ENCODE measurements at regions not wholly inside any gene's neighbourhood (a gene's known extent, or its start where the extent isn't known, plus 50 kb on each side); places are given as distances from the start of the nearest gene placed in this dataset.

GRCh38 chr2:176414641-176415040 lies 145.4 kb downstream of the MTX2 start:
- CTCF ChIA-PET: no interaction called here
- Histone ChIP-seq H3K9me3 (ENCODE audit: control insufficient read depth, insufficient read depth, low read depth, low read length) (no peaks in the 10 kb centered on the region), H3K4me1 (ENCODE audit: control insufficient read depth, insufficient read depth, low read length) (no peaks in the 10 kb centered on the region), H3K27ac (ENCODE audit: low read length) (no peak overlapping the region), H3K36me3 (ENCODE audit: control insufficient read depth, insufficient read depth, low read length) (no peaks in the 10 kb centered on the region), H3K4me3 (ENCODE audit: low read depth in 2 of 2, low read length in 2 of 2) (no peak overlapping the region), H3K27me3 (ENCODE audit: control insufficient read depth, insufficient read depth, low read length) (no peaks in the 10 kb centered on the region; the same call in none of the 2 replicates)
- BruUV-seq (replicated peaks): no TSS peak
- intact Hi-C loops (cut with micrococcal nuclease; ENCODE audit: unreplicated experiment): no loop called here
- in situ Hi-C loops (cut with HindIII; ENCODE audit: low pct_unique_long_range_greater_than_20kb, low sequenced_read_pairs): no loop called here
- DNase-seq (ENCODE audit: low read depth, low spot score) (no peak), ATAC-seq (no peak)
- TF ChIP-seq TCF7L2 (IDR thresholded peaks at IDR 0.05; ENCODE audit: low read depth, low read length): no peak
- TF ChIP-seq SIN3A (IDR thresholded peaks at IDR 0.05; ENCODE audit: borderline replicate concordance, insufficient read depth, low read depth, low read length): no peak
- TF ChIP-seq POLR2AphosphoS5 (IDR thresholded peaks at IDR 0.05; ENCODE audit: low read depth, low read length): no peak
- TF ChIP-seq REST (IDR thresholded peaks at IDR 0.05; ENCODE audit: insufficient read depth in 1 of 2, low read depth in 2 of 2, low read length in 1 of 2): no peak
- no peak for TF ChIP-seq CTCF (IDR thresholded peaks at IDR 0.05)
- POLR2A ChIA-PET: no interaction called here

- TF ChIP-seq POLR2AphosphoS5 (IDR thresholded peaks at IDR 0.05; ENCODE audit: low read depth, low read length): no peak
- TF ChIP-seq CTCF (IDR thresholded peaks at IDR 0.05): no peak
- no peak for TF ChIP-seq SIN3A (IDR thresholded peaks at IDR 0.05; ENCODE audit: borderline replicate concordance, insufficient read depth, low read depth, low read length)
- TF ChIP-seq REST (IDR thresholded peaks at IDR 0.05; ENCODE audit: insufficient read depth in 1 of 2, low read depth in 2 of 2, low read length in 1 of 2): no peak
- TF ChIP-seq TCF7L2 (IDR thresholded peaks at IDR 0.05; ENCODE audit: low read depth, low read length): no peak
- no TSS peak for BruUV-seq (replicated peaks)
These were observed 146.1 kb downstream of the MTX2 start for GRCh38 chr2:176415174-176415895.

More at GRCh38 chr2:176415174-176415895, 146.1 kb downstream of the MTX2 start:
- H3K27ac ChIP-seq (ENCODE audit: low read length): no peak overlapping the region
- no peaks in the 10 kb centered on the region for H3K36me3 ChIP-seq (ENCODE audit: control insufficient read depth, insufficient read depth, low read length)
- in situ Hi-C loops (cut with HindIII; ENCODE audit: low pct_unique_long_range_greater_than_20kb, low sequenced_read_pairs) (no loop called here), intact Hi-C loops (cut with micrococcal nuclease; ENCODE audit: unreplicated experiment) (no loop called here)
- DNase-seq (ENCODE audit: low read depth, low spot score) (no peak), ATAC-seq (no peak)
- no peaks in the 10 kb centered on the region for H3K9me3 ChIP-seq (ENCODE audit: control insufficient read depth, insufficient read depth, low read depth, low read length)
- no peaks in the 10 kb centered on the region; the same call in none of the 2 replicates for H3K27me3 ChIP-seq (ENCODE audit: control insufficient read depth, insufficient read depth, low read length)
- H3K4me3 ChIP-seq (ENCODE audit: low read depth in 2 of 2, low read length in 2 of 2): no peak overlapping the region
- H3K4me1 ChIP-seq (ENCODE audit: control insufficient read depth, insufficient read depth, low read length): no peaks in the 10 kb centered on the region
- POLR2A ChIA-PET: no interaction called here
- CTCF ChIA-PET: no interaction called here
